Activated B cell treated with CpG ODN at 0.5 μM for 24 hours (primary cell): ENCODE measurements at regions not wholly inside any gene's neighbourhood (a gene's known extent, or its start where the extent isn't known, plus 50 kb on each side); places are given as distances from the start of the nearest gene placed in this dataset.
A peak's percentile ranks its signal among the peaks of the same experiment; 100 is the strongest.

Experiments used
- ATAC-seq: fragments of 200-7000 bp; cut with Tn5 transposase; one replicate; pipeline ENCODE4 v1.10.0; 2021; ENCODE audit warnings: low read depth, mild to moderate bottlenecking, moderate library complexity
- CTCF ChIA-PET: fragments of 350-600 bp; sonication (Branson Sonifier 250); formaldehyde crosslinking; loops from one replicate; lab custom pipeline; 2021; ENCODE audit warnings: antibody characterized with exemption; lab: Charles Lee
- POLR2A ChIA-PET: fragments of 350-600 bp; sonication (Branson Sonifier 250); formaldehyde crosslinking; loops from one replicate; lab custom pipeline; 2021; ENCODE audit warnings: antibody characterized with exemption; lab: Charles Lee
- DNase-seq: peaks from one replicate; pipeline ENCODE4 v3.0.0; 2022
- H3K27ac Mint-ChIP-seq: one replicate; pipeline ENCODE4 v1.8.0; 2020; ENCODE audit warnings: mixed read lengths
- H3K27me3 Mint-ChIP-seq: one replicate; pipeline ENCODE4 v1.8.0; 2021; ENCODE audit warnings: mixed read lengths
- H3K36me3 Mint-ChIP-seq: one replicate; pipeline ENCODE4 v1.8.0; 2021; ENCODE audit warnings: low read depth, mixed read lengths
- H3K4me1 Mint-ChIP-seq: one replicate; pipeline ENCODE4 v1.8.0; 2021; ENCODE audit warnings: mixed read lengths
- H3K4me3 Mint-ChIP-seq: one replicate; pipeline ENCODE4 v1.8.0; 2020; ENCODE audit warnings: mild to moderate bottlenecking, mixed read lengths
- H3K9me3 Mint-ChIP-seq: one replicate; pipeline ENCODE4 v1.8.0; 2020; ENCODE audit warnings: mixed read lengths
- CTCF ChIP-seq: fragments of 200-600 bp; IDR thresholded peaks from one replicate; pipeline ENCODE4 v1.8.0; 2022; ENCODE audit warnings: antibody characterized with exemption, mild to moderate bottlenecking
- intact Hi-C: fragments of 100-400 bp; cut with micrococcal nuclease; formaldehyde crosslinking; loops from one replicate; pipeline ENCODE4 v1.15.1; 2024

GRCh38 chr18:55073116-55073515, 113.9 kb upstream of the CCDC68 start:
- intact Hi-C loops, result no loop called here
- H3K4me3 Mint-ChIP-seq, result no peak overlapping the region
- peak overlapping the region; percentile 57 for H3K27ac Mint-ChIP-seq
- H3K9me3 Mint-ChIP-seq, result no peaks in the 10 kb centered on the region
- H3K36me3 Mint-ChIP-seq, result no peaks in the 10 kb centered on the region
- H3K27me3 Mint-ChIP-seq, result no peaks in the 10 kb centered on the region
- no peak for TF ChIP-seq CTCF
- POLR2A ChIA-PET, result no interaction called here
- CTCF ChIA-PET, result no interaction called here
- H3K4me1 Mint-ChIP-seq, result peaks cover 51% of the 10 kb centered on the region
- no peak for ATAC-seq
- DNase-seq, result no peak

GRCh38 chr18:55072698-55073097, 113.4 kb upstream of the CCDC68 start:
- no peaks in the 10 kb centered on the region for H3K36me3 Mint-ChIP-seq

GRCh38 chr18:55072181-55072580, 112.9 kb upstream of the CCDC68 start:
- no peak for ATAC-seq
- Mint-ChIP-seq H3K36me3 (no peaks in the 10 kb centered on the region), H3K4me1 (peaks cover 58% of the 10 kb centered on the region), H3K27ac (peak overlapping the region; percentile 26), H3K27me3 (no peaks in the 10 kb centered on the region), H3K4me3 (no peak overlapping the region), H3K9me3 (no peaks in the 10 kb centered on the region)
- POLR2A ChIA-PET, result interaction anchor here (1.0 to 3.4 kb wide), 3 partner anchors 12 to 28 kb away, joined by 3 to 26 read pairs (median 23); no protein-coding TSS in a partner anchor
- no peak for TF ChIP-seq CTCF
- intact Hi-C loops, result no loop called here
- CTCF ChIA-PET, result no interaction called here
- no peak for DNase-seq

More at GRCh38 chr18:55072698-55073097, 113.4 kb upstream of the CCDC68 start:
- POLR2A ChIA-PET, result interaction anchor here (1.0 kb wide), 1 partner anchor 28 kb away, joined by 3 read pairs; no protein-coding TSS in a partner anchor
- Mint-ChIP-seq H3K9me3 (no peaks in the 10 kb centered on the region), H3K27me3 (no peaks in the 10 kb centered on the region), H3K4me3 (no peak overlapping the region), H3K27ac (peak overlapping the region; percentile 57), H3K4me1 (peaks cover 55% of the 10 kb centered on the region)
- DNase-seq (no peak), ATAC-seq (no peak)
- TF ChIP-seq CTCF, result no peak
- CTCF ChIA-PET, result no interaction called here
- intact Hi-C loops, result no loop called here

- Mint-ChIP-seq H3K27me3 (no peaks in the 10 kb centered on the region), H3K36me3 (no peaks in the 10 kb centered on the region), H3K9me3 (no peaks in the 10 kb centered on the region), H3K4me3 (peak overlapping the region; percentile 59), H3K4me1 (peaks cover 77% of the 10 kb centered on the region), H3K27ac (peak overlapping the region; percentile 94)
- ChIA-PET CTCF (interaction anchor here (0.7 to 1.2 kb wide), 2 partner anchors 24 to 919 kb away, joined by 3 read pairs; no protein-coding TSS in a partner anchor), POLR2A (interaction anchor here (1.0 to 3.4 kb wide), 7 partner anchors 15 to 252 kb away, joined by 3 to 26 read pairs (median 10); no protein-coding TSS in a partner anchor)
- ATAC-seq (peak; percentile 69), DNase-seq (peak; percentile 24)
- intact Hi-C loops, result loop anchor here (1.0 kb wide), 1 partner anchor 199 kb away; no protein-coding TSS in a partner anchor
- no peak for TF ChIP-seq CTCF
These were observed 110.2 kb upstream of the CCDC68 start for GRCh38 chr18:55069497-55069896.

- Mint-ChIP-seq H3K27me3 (no peaks in the 10 kb centered on the region), H3K4me3 (peak overlapping the region; percentile 39), H3K27ac (peak overlapping the region; percentile 75), H3K9me3 (no peaks in the 10 kb centered on the region), H3K4me1 (peaks cover 45% of the 10 kb centered on the region), H3K36me3 (no peaks in the 10 kb centered on the region)
- ATAC-seq (peak; percentile 82), DNase-seq (no peak)
- POLR2A ChIA-PET, result interaction anchor here (0.6 to 1.5 kb wide), 7 partner anchors 29 to 257 kb away, joined by 3 to 4 read pairs (median 4); no protein-coding TSS in a partner anchor
- no peak for TF ChIP-seq CTCF
- CTCF ChIA-PET, result interaction anchor here (1.3 kb wide), 1 partner anchor 29 kb away, joined by 3 read pairs; no protein-coding TSS in a partner anchor
- intact Hi-C loops, result loop anchor here (2.0 kb wide), 1 partner anchor 20 kb away; no protein-coding TSS in a partner anchor
These were observed 105.5 kb upstream of the CCDC68 start for GRCh38 chr18:55064760-55065159.
